IPS DF 6.9 (cell line): ENCODE measurements at regions not wholly inside any gene's neighbourhood (a gene's known extent, or its start where the extent isn't known, plus 50 kb on each side); places are given as distances from the start of the nearest gene placed in this dataset.

ENCODE experiments used
- DNase-seq: peaks from one replicate; pipeline ENCODE4 v3.0.0-alpha.2; 2013; ENCODE audit warnings: low read depth, low spot score
- H3K27ac ChIP-seq: one replicate; pipeline ENCODE4 v1.5.1; 2013; ENCODE audit warnings: low read length, control low read depth
- H3K27me3 ChIP-seq: 2 replicates; pipeline ENCODE4 v1.6.1; 2013; ENCODE audit warnings: mild to moderate bottlenecking, low read length; ENCODE audit not compliant: control insufficient read depth, insufficient read depth
- H3K36me3 ChIP-seq: 2 replicates; pipeline ENCODE4 v1.6.1; 2013; ENCODE audit warnings: low read length; ENCODE audit not compliant: control insufficient read depth, insufficient read depth
- H3K4me1 ChIP-seq: 2 replicates; pipeline ENCODE4 v1.6.1; 2013; ENCODE audit warnings: low read length; ENCODE audit not compliant: control insufficient read depth, insufficient read depth
- H3K4me3 ChIP-seq: 2 replicates; pipeline ENCODE4 v1.5.1; 2013; ENCODE audit warnings: mild to moderate bottlenecking, low read length
- H3K9me3 ChIP-seq: 2 replicates; pipeline ENCODE4 v1.6.1; 2013; ENCODE audit warnings: low read length, inconsistent platforms; ENCODE audit not compliant: control insufficient read depth, insufficient read depth
- WGBS: extraction: QIAGEN DNeasy Blood & Tissue Kit; methylation state at CpG from one replicate; pipeline ENCODE4 v1.1.7; 2013; ENCODE audit warnings: mixed read lengths, missing lambda C conversion rate; ENCODE audit not compliant: insufficient read length, insufficient coverage; 5-methylcytosine and 5-hydroxymethylcytosine counted together

- no peaks in the 10 kb centered on the region for H3K4me1 ChIP-seq
- H3K27me3 ChIP-seq = no peaks in the 10 kb centered on the region
- H3K4me3 ChIP-seq = no peak overlapping the region
- no peaks in the 10 kb centered on the region for H3K36me3 ChIP-seq
- no peak overlapping the region for H3K27ac ChIP-seq
- DNase-seq = no peak
- no peaks in the 10 kb centered on the region for H3K9me3 ChIP-seq
- no CpG with 5 or more reads among the region's 2 CpGs for whole genome bisulfite sequencing
Observed at GRCh38 chr2:155679647-155680046, 652.9 kb downstream of the NR4A2 start.

- DNase-seq = no peak
- H3K9me3 ChIP-seq = no peaks in the 10 kb centered on the region
- WGBS = no CpG with 5 or more reads among the region's 2 CpGs
- no peaks in the 10 kb centered on the region for H3K27me3 ChIP-seq
- H3K4me1 ChIP-seq = no peaks in the 10 kb centered on the region
- no peak overlapping the region for H3K27ac ChIP-seq
- no peak overlapping the region for H3K4me3 ChIP-seq
- no peaks in the 10 kb centered on the region for H3K36me3 ChIP-seq
Observed at GRCh38 chr2:155675920-155676319, 656.6 kb downstream of the NR4A2 start.

- no peak overlapping the region for H3K27ac ChIP-seq
- no peaks in the 10 kb centered on the region for H3K27me3 ChIP-seq
- no peaks in the 10 kb centered on the region for H3K36me3 ChIP-seq
- no CpG with 5 or more reads among the region's 5 CpGs for whole genome bisulfite sequencing
- DNase-seq = no peak
- no peaks in the 10 kb centered on the region for H3K4me1 ChIP-seq
- no peaks in the 10 kb centered on the region for H3K9me3 ChIP-seq
- no peak overlapping the region for H3K4me3 ChIP-seq
Observed at GRCh38 chr2:155665704-155666103, 666.8 kb downstream of the NR4A2 start.

- Histone ChIP-seq H3K4me1 (no peaks in the 10 kb centered on the region), H3K9me3 (no peaks in the 10 kb centered on the region), H3K36me3 (no peaks in the 10 kb centered on the region), H3K27ac (no peak overlapping the region), H3K27me3 (no peaks in the 10 kb centered on the region), H3K4me3 (no peak overlapping the region)
- WGBS = no CpG with 5 or more reads among the region's 3 CpGs
- DNase-seq = no peak
Observed at GRCh38 chr2:155663265-155663664, 669.3 kb downstream of the NR4A2 start.

GRCh38 chr2:155662224-155662623, 670.3 kb downstream of the NR4A2 start:
- H3K4me1 ChIP-seq = no peaks in the 10 kb centered on the region
- DNase-seq = no peak
- WGBS = no CpG with 5 or more reads among the region's 4 CpGs
- no peaks in the 10 kb centered on the region for H3K9me3 ChIP-seq
- no peaks in the 10 kb centered on the region for H3K27me3 ChIP-seq
- H3K36me3 ChIP-seq = no peaks in the 10 kb centered on the region
- no peak overlapping the region for H3K4me3 ChIP-seq
- no peak overlapping the region for H3K27ac ChIP-seq

GRCh38 chr2:155653176-155653575, 679.3 kb downstream of the NR4A2 start:
- Histone ChIP-seq H3K27me3 (no peaks in the 10 kb centered on the region), H3K27ac (no peak overlapping the region), H3K4me3 (no peak overlapping the region), H3K4me1 (no peaks in the 10 kb centered on the region), H3K36me3 (no peaks in the 10 kb centered on the region), H3K9me3 (no peaks in the 10 kb centered on the region)
- DNase-seq = no peak
- whole genome bisulfite sequencing = no CpG with 5 or more reads among the region's 1 CpG

GRCh38 chr2:155651851-155652250, 680.7 kb downstream of the NR4A2 start:
- Histone ChIP-seq H3K4me3 (no peak overlapping the region), H3K27me3 (no peaks in the 10 kb centered on the region), H3K36me3 (no peaks in the 10 kb centered on the region), H3K9me3 (no peaks in the 10 kb centered on the region), H3K27ac (no peak overlapping the region), H3K4me1 (no peaks in the 10 kb centered on the region)
- no peak for DNase-seq
- no CpG with 5 or more reads among the region's 6 CpGs for WGBS

- H3K9me3 ChIP-seq = no peaks in the 10 kb centered on the region
- no peak overlapping the region for H3K4me3 ChIP-seq
- H3K27me3 ChIP-seq = no peaks in the 10 kb centered on the region
- no peak for DNase-seq
- no peaks in the 10 kb centered on the region for H3K36me3 ChIP-seq
- H3K27ac ChIP-seq = no peak overlapping the region
- H3K4me1 ChIP-seq = no peaks in the 10 kb centered on the region
Observed at GRCh38 chr2:155645791-155646190, 686.7 kb downstream of the NR4A2 start.

GRCh38 chr2:155643056-155643775, 689.3 kb downstream of the NR4A2 start:
- Histone ChIP-seq H3K27ac (no peak overlapping the region), H3K9me3 (no peaks in the 10 kb centered on the region), H3K4me1 (no peaks in the 10 kb centered on the region), H3K36me3 (no peaks in the 10 kb centered on the region), H3K27me3 (no peaks in the 10 kb centered on the region), H3K4me3 (no peak overlapping the region)
- no CpG with 5 or more reads among the region's 2 CpGs for WGBS
- no peak for DNase-seq

GRCh38 chr2:155633887-155634570, 698.5 kb downstream of the NR4A2 start:
- no peaks in the 10 kb centered on the region for H3K27me3 ChIP-seq
- H3K4me3 ChIP-seq = no peak overlapping the region
- no peaks in the 10 kb centered on the region for H3K4me1 ChIP-seq
- no peak for DNase-seq
- no peak overlapping the region for H3K27ac ChIP-seq
- H3K36me3 ChIP-seq = no peaks in the 10 kb centered on the region
- no CpG with 5 or more reads among the region's 4 CpGs for WGBS
- H3K9me3 ChIP-seq = no peaks in the 10 kb centered on the region
